ENCODE measurements at regions not wholly inside any gene's neighbourhood (a gene's known extent, or its start where the extent isn't known, plus 50 kb on each side); places are given as distances from the start of the nearest gene placed in this dataset.
A peak's percentile ranks its signal among the peaks of the same experiment; 100 is the strongest.
"Not testable (repeated sequence)": the region's sequence is repeated elsewhere in the genome, so short reads cannot be mapped to it uniquely, and the experiment has no call there.

DNA sequence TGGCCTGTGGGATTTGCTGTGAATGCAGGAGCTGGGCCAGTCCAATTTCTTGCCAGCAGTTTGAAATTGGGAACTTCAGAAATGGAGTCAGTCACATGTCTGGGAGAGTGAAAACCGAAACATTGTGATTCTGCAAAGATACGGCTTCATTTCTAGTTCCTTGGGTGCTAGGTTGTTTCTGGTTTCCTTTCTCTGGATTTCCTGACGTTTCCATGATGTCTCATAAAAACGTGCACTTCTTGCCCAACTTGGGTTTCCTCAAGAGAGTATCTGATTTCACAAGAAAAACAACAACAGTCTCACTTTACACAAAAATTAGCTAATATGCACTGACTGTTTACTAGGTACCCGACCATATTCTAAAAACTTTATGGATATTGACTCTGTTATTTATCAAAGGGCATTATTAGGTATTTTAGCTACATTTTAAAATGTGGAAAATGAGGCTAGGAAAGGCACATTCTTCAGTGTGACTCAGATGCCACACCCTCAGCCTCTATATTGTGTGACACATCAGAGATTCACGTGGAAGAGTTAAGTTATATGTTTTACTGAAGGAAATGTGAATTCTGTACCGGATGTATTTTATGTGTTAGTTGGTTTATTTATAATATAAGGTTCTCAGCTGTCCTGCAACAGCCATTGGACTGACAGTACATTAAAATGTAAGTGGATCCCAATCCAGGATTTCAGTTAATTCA is 225.0 kb upstream of the PUDP start:
- DNase-seq = no peak

DNA sequence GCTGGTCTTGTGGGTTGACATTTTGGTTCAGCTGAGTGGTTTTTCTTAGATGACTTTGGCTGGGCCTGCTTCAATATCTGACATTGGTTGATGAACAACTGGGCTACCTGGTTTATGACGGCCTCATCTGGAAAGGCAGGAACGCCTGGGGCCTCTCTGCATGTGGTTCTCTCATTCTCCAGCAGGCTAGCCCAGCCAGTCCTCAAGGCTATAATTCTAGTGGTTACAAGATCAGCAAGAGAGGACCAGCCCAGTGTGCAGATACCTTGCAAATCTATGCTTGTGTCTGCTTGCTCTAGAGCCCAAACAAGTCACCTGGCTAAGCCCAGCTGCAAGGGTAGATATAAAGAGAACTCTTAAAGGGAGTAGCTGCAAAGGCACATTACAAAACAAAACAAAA is 214.2 kb upstream of the PUDP start:
- DNase-seq = no peak

DNA sequence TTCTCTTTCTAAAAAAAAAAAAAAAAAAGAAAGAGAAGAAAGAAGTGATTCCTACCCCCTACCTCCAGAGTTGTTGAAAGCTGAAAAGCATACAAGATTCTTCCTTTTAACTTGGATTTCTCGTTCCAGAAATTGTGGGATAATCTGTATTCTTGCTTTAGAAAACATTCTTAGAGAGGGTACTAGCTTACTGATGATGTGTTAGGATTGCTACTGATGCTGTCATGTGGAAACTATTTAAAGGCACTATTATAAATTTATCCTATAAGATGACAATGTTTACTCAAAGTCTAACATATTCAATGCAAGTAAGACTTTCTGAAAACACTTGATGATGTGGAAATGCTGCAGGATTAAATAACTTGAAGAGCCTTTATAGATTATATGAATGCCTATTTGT is 204.0 kb upstream of the PUDP start:
- no peak for DNase-seq

DNA sequence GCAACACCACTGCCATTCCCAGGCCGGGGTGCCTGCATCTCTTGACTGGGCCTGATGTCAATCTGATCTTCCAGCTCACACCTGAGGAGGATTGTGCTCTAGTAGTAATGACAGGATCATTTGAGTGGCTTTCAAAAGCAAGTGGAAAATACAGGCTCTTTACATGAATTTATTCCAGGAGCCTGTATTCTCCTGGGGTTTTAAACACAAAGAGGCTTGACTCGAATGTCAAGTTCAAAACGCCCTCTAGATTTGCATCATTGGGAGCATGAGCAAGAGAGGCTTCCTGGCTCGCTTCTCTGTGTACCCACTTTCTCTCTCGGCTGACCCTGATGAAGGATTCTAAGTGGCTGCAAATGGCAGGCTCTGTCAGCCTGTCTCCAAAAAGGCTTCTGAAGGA is 199.5 kb upstream of the PUDP start:
- peak; percentile 61 for DNase-seq

DNA sequence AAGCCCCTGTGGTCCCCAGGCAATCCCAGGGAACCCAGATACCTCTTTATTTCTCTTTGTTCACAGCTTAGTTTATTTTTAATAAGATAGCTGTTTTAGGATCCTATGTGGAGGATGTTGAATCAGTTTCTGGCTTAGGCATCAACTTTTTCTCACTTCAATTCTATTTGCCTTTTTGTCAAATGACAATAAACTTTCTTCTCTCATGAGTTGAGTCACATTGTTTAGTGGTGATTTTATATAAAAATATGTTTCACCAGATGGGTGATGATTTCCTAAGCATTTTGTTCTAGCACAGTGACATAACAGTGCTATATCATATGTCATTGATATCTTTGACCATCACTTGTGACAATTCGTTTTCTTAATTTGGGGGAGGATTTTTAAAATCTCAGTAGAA is 198.1 kb upstream of the PUDP start:
- no peak for DNase-seq

DNA sequence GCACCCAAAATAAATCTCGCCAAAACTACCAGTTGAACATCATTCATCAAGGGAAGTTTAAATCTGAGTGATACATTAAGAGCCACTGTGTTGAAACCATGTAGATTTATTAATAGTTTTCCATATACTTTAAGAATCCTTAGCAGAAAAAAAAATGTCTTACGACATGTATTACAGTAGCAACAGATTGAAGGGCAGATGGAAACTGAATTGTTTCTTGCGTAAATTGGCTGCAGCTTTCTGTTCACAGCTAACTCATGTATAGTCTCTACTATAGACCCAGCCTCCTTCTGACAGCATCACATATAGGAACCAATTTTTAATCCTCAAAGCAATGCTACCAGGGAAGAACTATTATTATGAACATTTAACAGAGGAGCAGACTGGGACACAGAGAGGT is 195.2 kb upstream of the PUDP start:
- DNase-seq = no peak

DNA sequence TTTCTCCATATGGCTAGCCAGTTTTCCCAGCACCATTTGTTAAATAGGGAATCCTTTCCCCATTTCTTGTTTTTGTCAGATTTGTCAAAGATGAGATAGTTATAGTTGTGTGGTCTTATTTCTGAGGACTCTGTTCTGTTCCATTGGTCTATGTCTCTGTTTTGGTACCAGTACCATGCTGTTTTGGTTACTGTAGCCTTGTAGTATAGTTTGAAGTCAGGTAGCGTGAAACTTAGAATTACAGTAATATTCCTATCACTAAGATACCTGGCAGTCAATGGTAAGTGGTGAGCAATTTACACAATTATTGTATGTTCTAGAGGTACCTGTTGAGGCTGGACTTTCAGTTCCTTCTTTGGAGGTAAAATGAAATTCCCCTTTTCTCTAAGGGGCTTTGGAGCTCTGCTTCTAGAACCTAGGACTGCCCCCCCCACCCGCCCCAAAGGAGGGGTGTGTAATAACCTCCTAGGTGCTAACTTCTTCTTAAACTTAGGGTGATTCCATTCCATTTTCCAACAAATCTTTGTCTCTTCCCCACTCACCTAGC is 187.9 kb upstream of the PUDP start:
- not testable (repeated sequence) for DNase-seq

DNA sequence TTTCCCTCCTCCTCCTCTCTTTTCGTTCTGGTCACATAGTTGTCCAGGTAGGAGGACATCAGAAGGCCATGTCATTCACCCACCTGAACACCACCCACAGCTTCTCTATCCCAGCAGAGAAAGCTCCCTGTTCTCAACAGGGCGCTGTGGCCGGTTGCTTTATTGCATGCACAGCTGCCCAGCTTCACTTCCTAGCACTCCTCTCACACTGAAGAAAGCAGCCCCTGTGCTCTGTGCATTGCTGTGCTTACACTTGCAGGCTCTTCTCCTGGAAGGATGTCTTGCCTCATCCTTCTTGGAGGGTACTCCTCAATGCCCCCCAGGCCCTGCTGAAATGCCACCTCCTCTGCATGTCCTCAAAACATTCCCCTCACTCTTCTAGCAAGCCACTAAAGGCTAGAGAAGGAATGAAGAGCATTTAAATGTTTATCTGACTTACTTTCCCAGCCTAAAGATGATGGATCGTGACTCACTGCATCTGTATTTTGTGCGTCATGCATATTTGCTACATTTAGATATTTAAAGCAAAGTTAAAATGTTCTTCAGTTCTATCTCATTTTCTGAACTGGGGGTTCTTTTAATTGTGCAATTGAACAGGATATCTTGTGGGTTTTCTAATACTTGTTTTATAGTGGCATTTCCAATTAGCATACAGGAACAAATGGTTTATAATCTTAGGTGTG is 186.4 kb upstream of the PUDP start:
- DNase-seq = no peak

DNA sequence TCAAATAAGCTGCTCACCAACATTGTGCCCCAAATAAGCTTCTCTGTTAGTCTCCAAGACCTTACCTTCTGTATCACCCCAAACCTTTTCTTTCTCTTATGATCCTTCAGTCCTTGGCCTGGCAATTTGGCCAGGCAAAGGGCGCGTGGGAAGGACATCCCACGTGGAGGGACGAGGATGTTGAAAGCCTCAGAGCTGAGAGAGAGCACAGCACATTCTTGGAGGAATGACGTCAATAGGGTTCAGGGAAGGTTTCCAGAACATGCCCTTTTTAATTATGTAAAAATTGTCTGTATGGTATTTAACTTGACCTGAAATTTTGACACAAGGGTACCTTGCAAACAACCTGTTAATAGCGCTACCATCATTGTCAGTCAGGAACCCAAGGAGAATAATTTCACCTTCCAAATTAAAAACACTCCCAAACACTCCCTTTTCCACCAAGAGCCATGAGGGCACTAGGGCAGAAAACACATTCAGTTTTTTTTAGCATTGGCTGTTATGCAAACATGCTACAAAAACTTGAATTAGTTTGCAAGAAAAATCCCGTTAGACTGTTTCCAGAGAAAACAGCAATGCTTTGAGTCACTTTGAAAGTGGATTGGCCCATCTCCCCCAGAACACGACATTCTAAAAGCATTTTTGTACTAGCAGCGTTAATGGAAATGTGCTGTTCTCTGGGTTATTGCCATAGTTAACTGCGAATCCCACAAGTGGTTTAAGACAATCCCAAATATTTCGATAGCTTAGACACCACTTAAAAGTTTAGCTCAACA is 183.2 kb upstream of the PUDP start:
- DNase-seq = no peak

DNA sequence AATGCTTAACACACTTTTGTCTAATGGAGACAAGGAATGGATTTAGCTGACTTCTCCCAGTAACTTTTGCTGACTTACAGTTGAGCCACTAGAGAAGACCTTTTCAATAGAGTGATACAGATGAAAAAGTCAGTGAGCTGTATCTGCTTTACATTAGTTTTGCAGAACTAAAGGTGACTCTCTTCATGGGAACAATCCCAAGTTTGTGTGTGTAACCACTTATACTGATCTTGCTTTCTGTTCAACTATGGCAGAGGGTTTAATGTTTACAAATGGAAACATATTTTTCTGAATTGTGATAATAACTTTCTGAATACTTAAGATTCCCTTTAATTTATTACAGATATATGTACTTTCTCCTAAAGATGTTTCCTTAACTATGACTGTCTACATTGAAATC is 182.6 kb upstream of the PUDP start:
- no peak for DNase-seq

DNA sequence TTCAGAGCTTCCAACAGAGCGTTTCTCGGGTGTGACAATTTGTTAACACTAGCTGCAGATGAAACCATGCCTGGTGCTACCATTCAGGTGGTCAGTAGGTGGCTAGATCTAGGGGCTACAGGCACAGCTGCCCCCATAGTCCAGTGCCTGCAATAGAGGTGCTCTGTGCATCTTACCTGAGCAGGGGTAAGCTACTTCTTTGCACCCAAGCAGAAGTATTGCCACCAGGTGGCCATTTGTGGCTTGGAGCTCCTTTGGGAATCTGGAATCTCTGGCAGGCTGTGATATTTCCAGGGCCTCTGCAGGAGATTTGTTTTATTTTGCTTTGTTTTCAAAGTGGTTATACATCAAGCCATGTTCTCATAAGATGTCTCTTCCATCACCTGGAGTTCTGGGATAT is 170.7 kb upstream of the PUDP start:
- no peak for DNase-seq

DNA sequence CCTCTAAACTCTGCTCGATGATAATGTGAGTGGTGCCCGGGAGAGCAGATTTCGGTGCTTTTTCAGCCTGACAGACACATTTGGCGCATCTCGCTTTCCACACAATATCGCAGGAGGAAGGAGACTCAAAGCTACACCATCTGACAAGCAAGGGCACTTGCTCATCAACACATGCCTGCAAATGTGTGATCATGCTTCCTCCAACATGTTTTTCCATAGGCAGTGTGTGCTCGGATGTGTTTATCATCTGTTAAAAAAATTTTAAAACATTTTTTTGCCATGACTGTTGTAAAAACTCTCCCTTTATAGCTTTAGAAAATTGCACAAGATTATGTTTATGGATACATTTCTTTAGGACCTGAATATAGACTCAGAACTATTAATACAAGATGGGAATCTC is 170.3 kb upstream of the PUDP start:
- no peak for DNase-seq

DNA sequence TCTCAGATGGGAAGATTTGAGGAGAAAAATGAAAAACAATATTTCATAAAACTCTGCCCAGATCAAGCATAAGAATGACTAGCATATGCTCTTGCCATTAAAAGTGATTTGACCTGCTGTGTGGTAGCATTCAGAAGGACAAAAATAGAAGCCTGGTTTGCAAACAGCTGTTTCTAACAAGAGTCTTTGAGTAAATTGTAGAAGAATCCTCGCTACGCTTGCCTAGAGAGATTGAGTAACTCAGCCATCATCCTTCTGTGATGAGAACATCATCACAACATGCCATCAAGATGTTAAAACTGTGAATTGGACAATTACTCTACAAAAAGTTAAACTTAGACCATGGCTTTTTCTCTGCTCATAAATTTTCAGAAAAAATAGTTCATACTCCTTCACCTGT is 168.9 kb upstream of the PUDP start:
- no peak for DNase-seq

DNA sequence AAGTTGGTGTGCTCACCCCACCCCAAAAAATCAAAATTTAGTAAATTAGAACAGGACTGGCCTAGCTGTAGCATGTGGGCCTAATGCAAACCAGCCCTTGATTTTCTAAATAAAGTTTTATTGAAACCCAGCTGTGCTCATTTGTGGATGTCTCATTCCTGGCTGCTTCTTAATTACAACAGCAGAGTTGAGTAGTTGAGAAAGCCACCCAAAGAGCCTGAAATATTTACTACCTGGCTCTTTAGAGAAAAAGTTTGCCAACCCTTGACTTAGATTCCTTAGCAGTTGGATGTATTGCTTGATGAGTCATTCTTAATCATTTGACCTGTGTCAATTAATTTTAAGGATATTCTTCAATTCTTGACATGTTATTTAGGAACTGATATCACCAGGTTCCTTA is 168.3 kb upstream of the PUDP start:
- no peak for DNase-seq

DNA sequence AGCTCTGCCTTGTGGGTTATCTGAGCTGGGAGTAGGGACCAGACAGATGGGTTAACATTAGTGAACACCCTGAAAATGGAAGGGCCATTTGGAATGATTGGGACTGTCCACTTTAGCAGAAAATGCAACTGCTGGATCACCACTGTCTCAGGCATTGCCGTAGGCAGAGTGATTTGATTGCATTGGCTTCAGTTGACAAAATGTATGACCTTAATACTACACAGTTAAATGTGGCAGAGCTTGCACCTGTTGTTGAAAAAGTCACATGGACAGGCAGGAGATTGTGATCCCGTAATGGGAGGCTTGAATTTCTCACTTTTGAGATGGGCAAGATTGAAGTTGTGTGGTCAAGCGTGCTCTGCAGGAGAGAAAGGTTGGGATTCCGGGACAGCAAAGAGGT is 166.5 kb upstream of the PUDP start:
- no peak for DNase-seq

DNA sequence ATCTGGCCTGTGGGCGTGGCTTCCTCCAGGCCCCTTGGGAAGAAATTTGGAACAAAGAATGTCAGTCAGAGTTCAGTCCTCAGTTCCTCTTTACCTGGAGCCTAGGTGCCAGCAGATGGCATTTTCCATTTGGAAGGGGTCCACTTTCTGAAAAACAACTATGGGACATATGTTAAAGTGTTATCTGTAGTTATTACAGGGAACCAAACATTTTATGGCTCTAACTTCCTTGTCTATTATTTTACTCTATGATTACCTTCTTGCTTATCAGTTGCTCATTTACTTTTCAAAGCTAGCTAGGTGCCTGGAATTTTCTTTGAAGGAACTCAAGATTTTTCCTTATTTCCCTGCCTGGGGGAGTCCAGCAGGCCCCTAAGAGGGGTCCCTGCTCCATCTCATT is 159.8 kb upstream of the PUDP start:
- no peak for DNase-seq

DNA sequence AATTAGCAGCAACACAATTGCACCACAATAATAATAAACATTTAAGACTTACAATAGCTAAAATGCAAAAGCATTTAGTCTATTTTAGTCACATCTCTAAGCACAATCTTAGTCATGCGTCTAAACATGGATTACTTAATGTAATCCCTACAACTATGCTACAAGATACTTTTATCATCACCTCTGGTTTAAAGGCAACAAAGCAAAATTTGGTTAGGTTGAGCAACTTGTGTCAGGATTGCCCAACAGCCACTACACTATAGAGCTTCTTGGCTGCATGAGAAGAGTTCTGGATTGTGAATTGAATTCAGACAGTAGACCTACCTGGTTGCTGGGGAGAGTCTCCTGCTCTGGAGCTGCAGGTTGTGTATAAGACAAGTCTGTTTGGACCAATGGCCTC is 146.5 kb upstream of the PUDP start:
- no peak for DNase-seq

DNA sequence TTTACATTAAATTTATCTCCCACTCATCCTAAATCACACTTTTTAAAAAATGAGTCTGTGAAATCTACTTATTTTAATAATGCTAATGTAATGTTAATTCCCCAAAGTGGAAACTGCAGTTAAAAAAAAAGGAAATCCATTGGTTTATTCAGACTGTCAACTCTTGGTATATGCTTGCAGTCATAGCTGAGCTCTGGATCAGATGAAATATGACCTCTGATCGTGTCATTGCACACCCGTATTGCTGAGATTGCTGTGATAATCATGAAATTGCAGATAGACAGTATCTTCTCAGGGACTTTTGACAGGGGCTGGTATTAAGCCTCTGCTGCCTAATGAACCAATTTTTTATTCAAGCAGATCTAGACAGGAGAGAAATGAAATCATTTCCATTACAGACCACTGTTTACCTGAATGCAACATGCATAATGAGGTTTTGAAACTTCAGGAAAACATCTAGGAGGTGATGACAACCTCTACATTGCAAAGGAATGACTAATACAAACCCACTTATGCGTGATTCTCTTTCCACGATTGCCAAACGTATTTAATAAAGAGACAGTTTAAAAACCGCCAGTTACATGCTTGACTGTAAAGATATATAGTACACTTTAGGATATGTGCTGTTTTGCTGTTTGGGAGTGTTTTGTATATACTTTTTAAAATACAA is 138.3 kb upstream of the PUDP start:
- DNase-seq = no peak

DNA sequence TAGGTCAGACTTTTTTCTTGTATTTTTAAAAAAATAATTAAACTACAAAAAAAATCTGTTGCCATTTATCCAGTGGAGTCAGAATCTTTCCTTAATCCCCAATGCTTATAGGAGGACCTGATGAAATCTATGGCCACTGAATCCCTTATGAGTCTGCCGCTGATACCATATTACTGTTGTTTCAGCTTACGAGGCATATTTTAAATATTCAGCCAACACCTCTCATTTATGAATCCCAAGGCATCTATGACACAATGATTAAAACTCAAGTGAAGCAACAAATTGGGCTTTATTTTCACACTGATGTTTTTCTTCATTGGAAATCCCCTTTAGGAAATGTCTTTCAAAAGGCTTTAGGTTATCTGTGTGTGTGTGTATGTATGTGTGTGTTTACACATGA is 137.8 kb upstream of the PUDP start:
- no peak for DNase-seq

DNA sequence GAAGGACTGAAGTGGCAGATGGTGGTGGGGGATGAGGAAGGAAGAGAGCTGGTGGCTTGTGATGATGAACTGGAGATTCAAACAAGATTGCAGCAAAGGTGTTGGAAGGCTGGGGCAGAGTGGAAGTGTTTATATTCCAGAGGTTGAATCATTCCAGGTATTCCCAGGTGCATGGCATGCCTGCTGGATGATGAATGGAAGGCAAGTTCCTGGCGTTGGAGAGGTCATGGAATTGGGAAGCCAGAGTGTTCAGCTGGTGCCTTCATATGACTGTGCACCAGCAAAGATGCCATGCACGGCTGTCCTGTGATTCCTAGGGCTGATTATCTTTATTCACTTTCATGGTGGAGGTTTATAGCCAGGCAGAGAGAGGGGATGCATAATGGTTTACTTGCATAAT is 135.8 kb upstream of the PUDP start:
- no peak for DNase-seq

DNA sequence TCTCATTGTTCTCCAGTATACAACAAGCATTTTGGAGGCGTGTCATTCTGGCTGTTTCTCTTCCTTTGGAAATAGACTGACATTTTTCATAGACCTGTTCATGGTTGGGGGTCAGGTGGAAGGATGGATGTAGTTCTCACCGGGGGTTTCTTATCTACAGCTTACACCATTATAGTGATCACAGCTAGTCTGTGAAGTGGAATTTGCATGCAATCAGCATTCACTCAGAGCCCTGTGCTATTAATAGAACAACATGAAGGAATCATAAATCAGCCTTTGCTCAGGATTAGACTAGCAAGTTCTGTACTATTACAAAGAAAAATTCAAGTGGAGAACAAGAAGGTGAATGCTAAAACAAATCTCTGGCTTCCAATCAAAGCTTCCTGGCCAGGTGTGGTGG is 132.6 kb upstream of the PUDP start:
- no peak for DNase-seq

DNA sequence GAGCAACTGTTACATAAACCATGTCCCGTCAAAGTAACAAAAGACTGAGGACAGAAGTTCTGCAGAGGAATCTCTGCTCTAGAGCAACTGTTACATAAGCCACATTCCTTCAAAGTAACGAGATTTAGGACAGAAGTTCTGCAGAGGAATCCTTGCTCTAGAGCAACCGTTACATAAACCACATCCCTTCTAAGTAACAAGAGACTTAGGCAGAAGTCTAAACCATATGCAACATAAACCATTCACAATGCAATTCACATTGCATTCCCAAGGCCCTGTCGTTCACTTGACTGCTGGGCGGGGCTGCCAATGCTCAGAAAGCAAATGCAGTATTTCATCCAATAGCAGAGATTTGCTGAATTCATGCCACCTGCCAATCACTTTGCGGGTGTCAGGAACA is 124.4 kb upstream of the PUDP start:
- no peak for DNase-seq

DNA sequence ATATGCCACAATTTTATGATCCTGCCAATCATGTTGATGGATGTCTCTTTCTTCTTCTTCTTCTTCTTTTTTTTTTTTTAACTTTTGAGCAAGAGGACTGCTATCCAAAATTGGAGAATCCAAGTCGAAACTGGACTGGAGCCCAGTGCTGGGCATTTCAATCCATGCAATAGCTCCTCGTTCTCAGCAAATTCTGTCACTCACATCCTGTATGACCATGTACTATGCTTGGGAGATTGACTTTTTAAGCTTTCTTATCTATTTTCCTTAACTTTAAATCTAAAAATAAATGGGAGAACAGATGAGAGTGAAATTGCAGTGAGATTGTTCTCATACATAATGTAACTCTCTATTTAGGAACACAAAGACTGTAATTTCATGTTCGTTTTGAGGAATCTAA is 123.0 kb upstream of the PUDP start:
- no peak for DNase-seq

DNA sequence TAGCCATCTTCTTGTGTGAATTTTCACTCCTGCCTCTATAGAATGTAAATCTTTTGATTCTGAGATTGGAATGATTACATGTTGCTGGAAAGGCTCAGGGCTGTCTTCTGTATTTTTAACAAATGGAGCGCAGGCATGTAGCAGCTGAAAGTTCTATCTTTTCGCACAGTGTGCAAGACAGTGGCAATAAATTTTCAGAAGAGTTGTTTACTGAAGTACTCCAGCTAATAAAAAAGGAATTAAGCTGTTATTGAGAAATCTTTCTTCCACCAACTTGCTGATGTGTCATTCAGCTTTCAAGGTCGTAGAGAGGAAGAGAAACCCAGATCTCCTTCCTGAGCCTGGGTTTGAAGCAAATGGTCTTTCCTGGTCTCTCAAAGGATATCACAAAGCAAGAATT is 122.0 kb upstream of the PUDP start:
- no peak for DNase-seq
